ENCODE measurements at regions not wholly inside any gene's neighbourhood (a gene's known extent, or its start where the extent isn't known, plus 50 kb on each side); places are given as distances from the start of the nearest gene placed in this dataset.

DNA sequence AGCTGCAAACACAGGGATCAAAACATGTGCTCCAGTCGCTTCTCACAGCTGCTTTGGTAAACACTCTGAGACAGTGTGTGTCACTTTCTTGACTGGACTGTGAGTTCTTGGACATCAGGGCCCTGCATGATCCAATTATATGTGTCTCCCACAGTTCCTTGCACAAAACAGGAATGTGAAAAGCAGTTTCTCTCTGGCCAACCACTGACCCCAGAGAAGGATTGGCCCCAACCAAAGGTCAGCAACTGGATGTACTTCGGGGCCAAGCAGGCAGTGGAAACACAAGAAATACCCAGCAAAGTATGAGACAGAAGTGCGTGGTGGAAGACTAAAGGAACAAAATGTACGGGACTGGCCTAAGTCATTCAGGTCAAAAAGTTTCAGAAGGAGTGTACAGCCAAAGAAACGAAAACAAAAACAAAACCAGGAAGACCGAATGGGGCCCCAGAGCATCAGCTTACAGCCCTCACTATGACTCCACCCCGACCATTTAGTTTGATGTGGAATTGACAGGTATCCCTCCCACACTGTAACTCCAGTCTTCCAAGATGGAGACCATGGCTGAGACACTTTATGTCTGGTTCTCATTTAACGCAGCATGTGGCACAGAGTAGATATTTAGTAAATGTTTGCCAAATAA is 76.7 kb upstream of the LPP start:
- TF ChIP-seq POLR2A (IDR thresholded peaks at IDR 0.05), result no peak
- peak in 1 of 3 donors; percentile 84 for TF ChIP-seq POLR2AphosphoS5 (IDR thresholded peaks at IDR 0.05)
- TF ChIP-seq, protein P1, sequence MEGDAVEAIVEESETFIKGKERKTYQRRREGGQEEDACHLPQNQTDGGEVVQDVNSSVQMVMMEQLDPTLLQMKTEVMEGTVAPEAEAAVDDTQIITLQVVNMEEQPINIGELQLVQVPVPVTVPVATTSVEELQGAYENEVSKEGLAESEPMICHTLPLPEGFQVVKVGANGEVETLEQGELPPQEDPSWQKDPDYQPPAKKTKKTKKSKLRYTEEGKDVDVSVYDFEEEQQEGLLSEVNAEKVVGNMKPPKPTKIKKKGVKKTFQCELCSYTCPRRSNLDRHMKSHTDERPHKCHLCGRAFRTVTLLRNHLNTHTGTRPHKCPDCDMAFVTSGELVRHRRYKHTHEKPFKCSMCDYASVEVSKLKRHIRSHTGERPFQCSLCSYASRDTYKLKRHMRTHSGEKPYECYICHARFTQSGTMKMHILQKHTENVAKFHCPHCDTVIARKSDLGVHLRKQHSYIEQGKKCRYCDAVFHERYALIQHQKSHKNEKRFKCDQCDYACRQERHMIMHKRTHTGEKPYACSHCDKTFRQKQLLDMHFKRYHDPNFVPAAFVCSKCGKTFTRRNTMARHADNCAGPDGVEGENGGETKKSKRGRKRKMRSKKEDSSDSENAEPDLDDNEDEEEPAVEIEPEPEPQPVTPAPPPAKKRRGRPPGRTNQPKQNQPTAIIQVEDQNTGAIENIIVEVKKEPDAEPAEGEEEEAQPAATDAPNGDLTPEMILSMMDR (IDR thresholded peaks at IDR 0.05 in 8 of 11, conservative IDR thresholded peaks at IDR 0.05 in 3 of 11), result no peak
- H3K9me3 ChIP-seq, result peaks cover 0 to 7% (median 6%) of the 10 kb centered on the region in 8 donors
- intact Hi-C loops (cut with DNase I; ENCODE audit: low total_unique reads), result no loop called here
- peak overlapping the region in 5 of 8 donors; percentile 49 to 74 (median 67) for H3K27ac ChIP-seq
- WGBS, 5 donors, result 72 to 86% (median 82%) methylated on average over 8 of the region's 8 CpGs
- no peaks in the 10 kb centered on the region for H3K36me3 ChIP-seq
- H3K4me1 ChIP-seq, result peaks cover 0 to 7% (median 0%) of the 10 kb centered on the region in 6 donors
- no peak for DNase-seq
- H3K4me3 ChIP-seq, result no peak overlapping the region
- no peaks in the 10 kb centered on the region for H3K27me3 ChIP-seq (replicated peaks in 1 of 7)

DNA sequence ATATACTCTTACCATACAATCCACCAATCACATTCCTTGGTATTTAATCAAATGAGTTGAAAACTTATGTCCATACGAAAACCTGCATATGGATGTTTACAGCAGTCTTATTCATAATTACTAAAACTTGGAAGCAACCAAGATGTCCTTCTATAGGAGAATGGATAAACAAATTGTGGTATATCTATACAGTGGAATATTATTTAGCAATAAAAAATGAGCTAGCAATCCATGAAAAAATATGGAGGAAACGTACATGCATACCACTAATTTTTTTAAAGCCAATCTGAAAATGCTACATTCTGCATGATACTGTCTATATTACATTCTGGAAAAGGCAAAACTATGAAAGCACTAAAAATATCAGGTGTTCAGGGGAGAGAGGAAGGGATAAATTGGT is 73.9 kb upstream of the LPP start:
- Histone ChIP-seq H3K27me3 (replicated peaks in 1 of 7) (no peaks in the 10 kb centered on the region), H3K36me3 (no peaks in the 10 kb centered on the region), H3K9me3 (peaks cover 0 to 7% (median 6%) of the 10 kb centered on the region in 8 donors), H3K4me1 (peaks cover 0 to 5% (median 0%) of the 10 kb centered on the region in 6 donors), H3K4me3 (no peak overlapping the region), H3K27ac (no peak overlapping the region)
- TF ChIP-seq POLR2AphosphoS5 (IDR thresholded peaks at IDR 0.05), result no peak
- no peak for TF ChIP-seq POLR2A (IDR thresholded peaks at IDR 0.05)
- TF ChIP-seq, protein P1 (IDR thresholded peaks at IDR 0.05 in 8 of 11, conservative IDR thresholded peaks at IDR 0.05 in 3 of 11), result no peak
- 95 to 99% (median 96%) methylated on average over 2 of the region's 2 CpGs for WGBS, 5 donors
- intact Hi-C loops (cut with DNase I; ENCODE audit: low total_unique reads), result no loop called here
- no peak for DNase-seq

DNA sequence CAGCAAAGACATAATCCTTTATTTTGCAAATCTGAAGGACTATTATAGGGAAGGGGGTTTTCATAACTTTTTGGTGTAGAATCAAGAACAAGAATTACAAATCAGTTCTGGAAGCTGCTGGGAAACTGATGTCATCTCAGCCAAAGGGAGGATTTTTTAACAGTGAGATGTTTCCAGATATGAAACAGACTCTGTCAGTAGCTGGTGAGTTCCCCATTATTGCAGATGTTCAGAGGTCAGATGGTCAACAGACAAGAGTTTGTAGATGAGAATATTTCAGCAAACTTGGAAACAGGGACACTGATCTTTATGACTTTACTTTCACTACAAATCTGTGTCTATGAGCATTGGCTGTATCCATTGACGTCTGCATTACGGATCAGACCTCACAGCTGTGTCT is 71.9 kb upstream of the LPP start:
- H3K4me1 ChIP-seq, result peaks cover 0 to 17% (median 0%) of the 10 kb centered on the region in 6 donors
- H3K4me3 ChIP-seq, result no peak overlapping the region
- no peaks in the 10 kb centered on the region for H3K36me3 ChIP-seq
- peaks cover 0 to 7% (median 6%) of the 10 kb centered on the region in 8 donors for H3K9me3 ChIP-seq
- DNase-seq, result no peak
- intact Hi-C loops (cut with DNase I; ENCODE audit: low total_unique reads), result no loop called here
- WGBS, 5 donors, result 43 to 50% (median 45%) methylated on average over 2 of the region's 2 CpGs
- TF ChIP-seq POLR2A (IDR thresholded peaks at IDR 0.05), result no peak
- TF ChIP-seq, protein P1 (IDR thresholded peaks at IDR 0.05 in 8 of 11, conservative IDR thresholded peaks at IDR 0.05 in 3 of 11), result no peak
- no peak for TF ChIP-seq POLR2AphosphoS5 (IDR thresholded peaks at IDR 0.05)
- no peaks in the 10 kb centered on the region for H3K27me3 ChIP-seq (replicated peaks in 1 of 7)
- peak overlapping the region in 2 of 8 donors; percentile 26 to 40 for H3K27ac ChIP-seq

DNA sequence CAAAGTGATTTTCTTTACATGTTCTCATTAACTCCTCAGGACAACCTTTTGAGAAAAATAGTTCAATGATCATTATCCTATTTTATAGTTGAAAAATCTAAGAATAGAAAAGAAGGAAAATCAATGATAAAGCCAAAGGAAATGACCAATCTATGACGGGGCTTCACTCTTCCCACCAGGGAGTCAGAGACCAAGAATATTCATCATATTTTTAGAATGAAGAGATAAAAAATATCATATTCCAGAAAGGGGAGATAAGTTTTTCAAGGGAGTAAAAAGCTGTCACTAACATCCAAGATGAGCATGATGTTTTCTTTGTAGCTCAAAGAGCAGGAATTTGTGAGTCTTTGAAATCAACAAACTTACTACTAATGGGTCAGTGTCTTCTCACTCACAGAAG is 71.5 kb upstream of the LPP start:
- DNase-seq, result no peak
- intact Hi-C loops (cut with DNase I; ENCODE audit: low total_unique reads), result no loop called here
- 54 to 84% (median 78%) methylated on average over 1 of the region's 1 CpG for WGBS, 5 donors
- H3K4me1 ChIP-seq, result peaks cover 0 to 17% (median 0%) of the 10 kb centered on the region in 6 donors
- TF ChIP-seq POLR2AphosphoS5 (IDR thresholded peaks at IDR 0.05) (no peak), POLR2A (IDR thresholded peaks at IDR 0.05) (no peak)
- TF ChIP-seq, protein P1 (IDR thresholded peaks at IDR 0.05 in 8 of 11, conservative IDR thresholded peaks at IDR 0.05 in 3 of 11), result no peak
- H3K36me3 ChIP-seq, result no peaks in the 10 kb centered on the region
- H3K4me3 ChIP-seq, result no peak overlapping the region
- peak overlapping the region in 1 of 8 donors; percentile 40 for H3K27ac ChIP-seq
- H3K9me3 ChIP-seq, result peaks cover 0 to 7% (median 6%) of the 10 kb centered on the region in 8 donors
- H3K27me3 ChIP-seq (replicated peaks in 1 of 7), result no peaks in the 10 kb centered on the region

All from spleen (tissue), 11 donors.